GM12874 (cell line): ENCODE measurements at regions not wholly inside any gene's neighbourhood (a gene's known extent, or its start where the extent isn't known, plus 50 kb on each side); places are given as distances from the start of the nearest gene placed in this dataset.

Experiments used
- CTCF ChIP-seq: IDR thresholded peaks from 2 replicates; pipeline ENCODE4 v1.5.1; 2011; ENCODE audit warnings: low read depth, mild to moderate bottlenecking, control low read depth, low read length, moderate library complexity; ENCODE audit not compliant: insufficient read depth

- no peak for TF ChIP-seq CTCF
Measured at GRCh38 chr6:23823421-23823820, 302.6 kb upstream of the NRSN1 start.

GRCh38 chr6:23826572-23826971 lies 299.4 kb upstream of the NRSN1 start:
- no peak for TF ChIP-seq CTCF

- no peak for TF ChIP-seq CTCF
Measured at GRCh38 chr6:23828861-23829260, 297.2 kb upstream of the NRSN1 start.

GRCh38 chr6:23841116-23841515 lies 284.9 kb upstream of the NRSN1 start:
- no peak for TF ChIP-seq CTCF

GRCh38 chr6:23842760-23843159 lies 283.3 kb upstream of the NRSN1 start:
- no peak for TF ChIP-seq CTCF

GRCh38 chr6:23851522-23851921 lies 274.5 kb upstream of the NRSN1 start:
- TF ChIP-seq CTCF = no peak

- TF ChIP-seq CTCF = no peak
Measured at GRCh38 chr6:23855497-23856116, 270.4 kb upstream of the NRSN1 start.

- TF ChIP-seq CTCF = no peak
Measured at GRCh38 chr6:23870496-23870895, 255.5 kb upstream of the NRSN1 start.
